LNCaP clone FGC (cell line): ENCODE measurements at regions not wholly inside any gene's neighbourhood (a gene's known extent, or its start where the extent isn't known, plus 50 kb on each side); places are given as distances from the start of the nearest gene placed in this dataset.

ENCODE experiments used
- DNase-seq: peaks from one replicate; pipeline ENCODE4 v3.0.0-alpha.2; 2011; ENCODE audit warnings: low read depth
- H3K4me3 ChIP-seq: 2 replicates; pipeline ENCODE4 v1.5.1; 2011; ENCODE audit warnings: mild to moderate bottlenecking, low read depth, low read length, control low read depth
- TF ChIP-seq, protein P1 (sequence below): IDR thresholded peaks from 2 replicates; pipeline ENCODE4 v1.5.1; 2012; ENCODE audit warnings: mild to moderate bottlenecking; ENCODE audit not compliant: control insufficient read depth, insufficient read depth; ENCODE audit errors: extremely low read depth

- DNase-seq = no peak
- TF ChIP-seq, protein P1, sequence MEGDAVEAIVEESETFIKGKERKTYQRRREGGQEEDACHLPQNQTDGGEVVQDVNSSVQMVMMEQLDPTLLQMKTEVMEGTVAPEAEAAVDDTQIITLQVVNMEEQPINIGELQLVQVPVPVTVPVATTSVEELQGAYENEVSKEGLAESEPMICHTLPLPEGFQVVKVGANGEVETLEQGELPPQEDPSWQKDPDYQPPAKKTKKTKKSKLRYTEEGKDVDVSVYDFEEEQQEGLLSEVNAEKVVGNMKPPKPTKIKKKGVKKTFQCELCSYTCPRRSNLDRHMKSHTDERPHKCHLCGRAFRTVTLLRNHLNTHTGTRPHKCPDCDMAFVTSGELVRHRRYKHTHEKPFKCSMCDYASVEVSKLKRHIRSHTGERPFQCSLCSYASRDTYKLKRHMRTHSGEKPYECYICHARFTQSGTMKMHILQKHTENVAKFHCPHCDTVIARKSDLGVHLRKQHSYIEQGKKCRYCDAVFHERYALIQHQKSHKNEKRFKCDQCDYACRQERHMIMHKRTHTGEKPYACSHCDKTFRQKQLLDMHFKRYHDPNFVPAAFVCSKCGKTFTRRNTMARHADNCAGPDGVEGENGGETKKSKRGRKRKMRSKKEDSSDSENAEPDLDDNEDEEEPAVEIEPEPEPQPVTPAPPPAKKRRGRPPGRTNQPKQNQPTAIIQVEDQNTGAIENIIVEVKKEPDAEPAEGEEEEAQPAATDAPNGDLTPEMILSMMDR = no peak
- H3K4me3 ChIP-seq = no peak overlapping the region
Observed at GRCh38 chr3:174532776-174533175, 326.4 kb upstream of the NAALADL2 start.

- no peak for DNase-seq
- no peak overlapping the region for H3K4me3 ChIP-seq
- TF ChIP-seq, protein P1 = no peak
Observed at GRCh38 chr3:174533286-174533685, 325.8 kb upstream of the NAALADL2 start.

GRCh38 chr3:174536319-174536718, 322.8 kb upstream of the NAALADL2 start:
- TF ChIP-seq, protein P1 = no peak
- no peak overlapping the region for H3K4me3 ChIP-seq
- DNase-seq = no peak

- no peak for DNase-seq
- TF ChIP-seq, protein P1 = no peak
- no peak overlapping the region for H3K4me3 ChIP-seq
Observed at GRCh38 chr3:174538151-174538550, 321.0 kb upstream of the NAALADL2 start.

- DNase-seq = no peak
- TF ChIP-seq, protein P1 = no peak
- no peak overlapping the region for H3K4me3 ChIP-seq
Observed at GRCh38 chr3:174540116-174540908, 318.8 kb upstream of the NAALADL2 start.

GRCh38 chr3:174541708-174542315, 317.3 kb upstream of the NAALADL2 start:
- no peak for DNase-seq
- H3K4me3 ChIP-seq = no peak overlapping the region
- TF ChIP-seq, protein P1 = no peak
